Kidney (tissue), 13 donors: ENCODE measurements at regions not wholly inside any gene's neighbourhood (a gene's known extent, or its start where the extent isn't known, plus 50 kb on each side); places are given as distances from the start of the nearest gene placed in this dataset.
A peak's percentile ranks its signal among the peaks of the same experiment; 100 is the strongest.

ENCODE experiments used
- DNase-seq, 5 donors: peaks; one replicate each; pipeline ENCODE4 v3.0.0-alpha.2; 2013 to 2020
- FAIRE-seq: peaks from 2 replicates; lab custom pipeline; 2012; peaks lifted over from hg19 to GRCh38; lab: Jason Lieb, UNC
- H3K27ac ChIP-seq, 2 donors: one replicate each; pipeline ENCODE4 v1.7.0; 2013; ENCODE audit warnings: low read depth in 2 of 2, low read length in 2 of 2, inconsistent platforms in 1 of 2
- H3K27me3 ChIP-seq: one replicate; pipeline ENCODE4 v1.7.1; 2013; ENCODE audit warnings: low read length, inconsistent platforms; ENCODE audit not compliant: control insufficient read depth, insufficient read depth
- H3K36me3 ChIP-seq, 3 donors: one replicate each; pipeline versions ENCODE4 v1.7.0 to v1.7.1; 2013; ENCODE audit warnings: low read length in 3 of 3, control low read depth in 1 of 3, inconsistent platforms in 1 of 3; ENCODE audit not compliant: insufficient read depth in 3 of 3, control insufficient read depth in 2 of 3
- H3K4me1 ChIP-seq, 3 donors: one replicate each; pipeline versions ENCODE4 v1.7.0 to v1.7.1; 2013; ENCODE audit warnings: low read length in 3 of 3, inconsistent platforms in 1 of 3, low read depth in 1 of 3; ENCODE audit not compliant: control insufficient read depth in 2 of 3, insufficient read depth in 2 of 3
- H3K4me3 ChIP-seq, 3 donors: one replicate each; pipeline versions ENCODE4 v1.7.0 to v1.8.1; 2013; ENCODE audit warnings: low read length in 3 of 3, control low read depth in 1 of 3, inconsistent platforms in 1 of 3
- H3K9ac ChIP-seq, 3 donors: one replicate each; pipeline versions ENCODE4 v1.7.0 to v1.7.1; 2013; ENCODE audit warnings: low read length in 3 of 3, control low read depth in 1 of 3, inconsistent platforms in 1 of 3
- H3K9me3 ChIP-seq, 3 donors: one replicate each; pipeline versions ENCODE4 v1.7.0 to v1.7.1; 2013; ENCODE audit warnings: low read length in 3 of 3, control low read depth in 1 of 3, inconsistent platforms in 1 of 3; ENCODE audit not compliant: control insufficient read depth in 2 of 3, insufficient read depth in 1 of 3
- intact Hi-C: fragments of 100-400 bp; cut with DNase I; formaldehyde crosslinking; loops from one replicate; pipeline ENCODE4 v1.11.1; 2022
- TF ChIP-seq, protein P1 (sequence below): IDR thresholded peaks from 3 replicates; pipeline ENCODE4 v1.5.1; 2012; ENCODE audit warnings: mild to moderate bottlenecking, moderate library complexity, borderline replicate concordance; ENCODE audit not compliant: insufficient read depth; ENCODE audit errors: extremely low read depth
- donor health status: control.
- donor health status: control.
- donor health status: control.
- donor health status: control.
- donor health status: control.
- donor health status: DM: yes; HTN: yes; CAD: no.
- donor health status: Normal renal cell carcinoma (clear cell type).

DNA sequence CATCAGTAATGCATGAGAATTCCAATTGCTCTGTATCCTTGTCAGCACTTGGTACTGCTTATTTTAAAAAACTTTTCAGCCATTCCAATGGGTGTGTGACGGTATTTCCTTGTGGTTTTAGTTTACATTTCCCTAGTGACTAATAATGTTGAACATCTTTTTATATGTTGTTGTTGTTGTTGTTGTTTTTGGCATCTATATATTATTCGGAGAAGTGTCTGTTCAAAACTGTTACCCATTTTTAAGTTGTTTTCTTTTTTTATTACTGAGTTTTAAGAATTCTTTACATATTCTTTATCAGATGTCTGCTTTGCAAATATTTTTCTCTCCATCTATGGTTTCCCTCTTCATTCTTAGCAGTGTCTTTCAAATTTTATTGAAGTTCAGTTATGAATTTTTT is 231.1 kb upstream of the POU3F1 start:
- intact Hi-C loops = no loop called here
- no peak overlapping the region for H3K9ac ChIP-seq
- FAIRE-seq (no peak), DNase-seq (no peak)
- H3K4me1 ChIP-seq = no peaks in the 10 kb centered on the region
- peaks cover 0 to 5% (median 0%) of the 10 kb centered on the region in 3 donors for H3K9me3 ChIP-seq
- no peaks in the 10 kb centered on the region for H3K27me3 ChIP-seq
- no peaks in the 10 kb centered on the region for H3K36me3 ChIP-seq
- no peak overlapping the region for H3K4me3 ChIP-seq
- H3K27ac ChIP-seq = no peak overlapping the region
- TF ChIP-seq, protein P1, sequence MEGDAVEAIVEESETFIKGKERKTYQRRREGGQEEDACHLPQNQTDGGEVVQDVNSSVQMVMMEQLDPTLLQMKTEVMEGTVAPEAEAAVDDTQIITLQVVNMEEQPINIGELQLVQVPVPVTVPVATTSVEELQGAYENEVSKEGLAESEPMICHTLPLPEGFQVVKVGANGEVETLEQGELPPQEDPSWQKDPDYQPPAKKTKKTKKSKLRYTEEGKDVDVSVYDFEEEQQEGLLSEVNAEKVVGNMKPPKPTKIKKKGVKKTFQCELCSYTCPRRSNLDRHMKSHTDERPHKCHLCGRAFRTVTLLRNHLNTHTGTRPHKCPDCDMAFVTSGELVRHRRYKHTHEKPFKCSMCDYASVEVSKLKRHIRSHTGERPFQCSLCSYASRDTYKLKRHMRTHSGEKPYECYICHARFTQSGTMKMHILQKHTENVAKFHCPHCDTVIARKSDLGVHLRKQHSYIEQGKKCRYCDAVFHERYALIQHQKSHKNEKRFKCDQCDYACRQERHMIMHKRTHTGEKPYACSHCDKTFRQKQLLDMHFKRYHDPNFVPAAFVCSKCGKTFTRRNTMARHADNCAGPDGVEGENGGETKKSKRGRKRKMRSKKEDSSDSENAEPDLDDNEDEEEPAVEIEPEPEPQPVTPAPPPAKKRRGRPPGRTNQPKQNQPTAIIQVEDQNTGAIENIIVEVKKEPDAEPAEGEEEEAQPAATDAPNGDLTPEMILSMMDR = no peak

GRCh38 chr1:38275960-38276359 is 229.4 kb upstream of the POU3F1 start:
- H3K9ac ChIP-seq = no peak overlapping the region
- H3K9me3 ChIP-seq = peaks cover 0 to 5% (median 0%) of the 10 kb centered on the region in 3 donors
- H3K27ac ChIP-seq = no peak overlapping the region
- H3K4me3 ChIP-seq = no peak overlapping the region
- TF ChIP-seq, protein P1 = no peak
- no peaks in the 10 kb centered on the region for H3K36me3 ChIP-seq
- no peaks in the 10 kb centered on the region for H3K4me1 ChIP-seq
- intact Hi-C loops = no loop called here
- no peak for DNase-seq
- no peaks in the 10 kb centered on the region for H3K27me3 ChIP-seq
- no peak for FAIRE-seq

DNA sequence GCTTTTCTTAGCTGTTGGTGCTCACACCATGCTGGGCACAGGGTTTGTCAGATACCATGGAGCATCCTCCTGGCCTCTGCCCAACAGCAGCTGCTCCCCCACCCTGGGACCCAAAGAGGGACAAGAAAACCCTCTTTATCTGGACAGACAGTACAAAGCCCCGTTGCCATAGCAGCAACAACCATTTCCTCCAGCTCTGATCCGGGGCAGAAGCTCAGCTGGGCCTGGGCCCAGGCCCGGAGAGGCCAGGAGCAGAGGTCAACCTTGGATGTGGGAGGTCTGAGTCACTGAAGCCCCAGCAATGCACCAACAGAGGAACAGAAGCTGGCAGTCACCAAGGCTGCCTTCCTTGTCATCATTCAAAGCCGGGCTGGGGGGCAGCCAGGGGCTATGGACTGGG is 228.4 kb upstream of the POU3F1 start:
- no peaks in the 10 kb centered on the region for H3K4me1 ChIP-seq
- peaks cover 0 to 5% (median 0%) of the 10 kb centered on the region in 3 donors for H3K9me3 ChIP-seq
- peak in 4 of 5 donors; percentile 29 to 93 (median 60) for DNase-seq
- no peak overlapping the region for H3K9ac ChIP-seq
- no peak overlapping the region for H3K27ac ChIP-seq
- no peaks in the 10 kb centered on the region for H3K36me3 ChIP-seq
- no peaks in the 10 kb centered on the region for H3K27me3 ChIP-seq
- H3K4me3 ChIP-seq = no peak overlapping the region
- FAIRE-seq = no peak
- intact Hi-C loops = no loop called here
- TF ChIP-seq, protein P1 = no peak

- Histone ChIP-seq H3K36me3 (no peaks in the 10 kb centered on the region), H3K4me1 (no peaks in the 10 kb centered on the region), H3K4me3 (no peak overlapping the region), H3K9ac (no peak overlapping the region), H3K27ac (no peak overlapping the region), H3K9me3 (no peaks in the 10 kb centered on the region), H3K27me3 (no peaks in the 10 kb centered on the region)
- DNase-seq (peak in 1 of 5 donors; percentile 37), FAIRE-seq (no peak)
- TF ChIP-seq, protein P1 = no peak
- intact Hi-C loops = no loop called here
Observed at GRCh38 chr1:38273196-38273804, 226.7 kb upstream of the POU3F1 start.
